Progenitor cell of endocrine pancreas (in vitro differentiated cells): ENCODE measurements at regions not wholly inside any gene's neighbourhood (a gene's known extent, or its start where the extent isn't known, plus 50 kb on each side); places are given as distances from the start of the nearest gene placed in this dataset.

Experiments used
- DNase-seq: peaks from one replicate; pipeline ENCODE4 v3.0.0; 2021; ENCODE audit warnings: low spot score; ENCODE audit not compliant: unreplicated experiment
- H3K27ac Mint-ChIP-seq: 2 replicates; pipeline ENCODE4 v1.8.0; 2021; ENCODE audit warnings: mild to moderate bottlenecking, moderate library complexity, mixed read lengths
- H3K27me3 Mint-ChIP-seq: 2 replicates; pipeline ENCODE4 v1.8.0; 2021; ENCODE audit warnings: mixed read lengths
- H3K36me3 Mint-ChIP-seq: 2 replicates; pipeline ENCODE4 v1.8.0; 2022; ENCODE audit warnings: mixed read lengths; ENCODE audit not compliant: insufficient read depth
- H3K4me1 Mint-ChIP-seq: 2 replicates; pipeline ENCODE4 v1.8.0; 2021; ENCODE audit warnings: low read depth, mixed read lengths
- H3K4me3 Mint-ChIP-seq: 2 replicates; pipeline ENCODE4 v1.8.0; 2021; ENCODE audit warnings: low read depth, mild to moderate bottlenecking, moderate library complexity, mixed read lengths
- H3K9me3 Mint-ChIP-seq: 2 replicates; pipeline ENCODE4 v1.8.0; 2021; ENCODE audit warnings: low read depth, mixed read lengths
- CTCF ChIP-seq: fragments of 200-600 bp; sonication (generic); IDR thresholded peaks from one replicate; pipeline ENCODE4 v1.5.0; 2021; ENCODE audit warnings: antibody characterized with exemption, mild to moderate bottlenecking; ENCODE audit not compliant: unreplicated experiment

GRCh38 chr5:29367176-29367833, 1826.2 kb upstream of the CDH6 start:
- no peak for DNase-seq
- Mint-ChIP-seq H3K4me3 (no peak overlapping the region), H3K27ac (no peak overlapping the region), H3K4me1 (peaks cover 4% of the 10 kb centered on the region), H3K27me3 (no peaks in the 10 kb centered on the region), H3K36me3 (no peaks in the 10 kb centered on the region), H3K9me3 (peaks cover 3% of the 10 kb centered on the region)
- peak; percentile 43 for TF ChIP-seq CTCF

GRCh38 chr5:29351170-29351569, 1842.3 kb upstream of the CDH6 start:
- Mint-ChIP-seq H3K36me3 (no peaks in the 10 kb centered on the region), H3K4me3 (no peak overlapping the region), H3K4me1 (no peaks in the 10 kb centered on the region), H3K27ac (no peak overlapping the region), H3K27me3 (no peaks in the 10 kb centered on the region), H3K9me3 (peaks cover 4% of the 10 kb centered on the region)
- no peak for DNase-seq
- TF ChIP-seq CTCF, result no peak

GRCh38 chr5:29337030-29337429, 1856.5 kb upstream of the CDH6 start:
- Mint-ChIP-seq H3K4me1 (no peaks in the 10 kb centered on the region), H3K27me3 (no peaks in the 10 kb centered on the region), H3K36me3 (no peaks in the 10 kb centered on the region), H3K9me3 (peaks cover 7% of the 10 kb centered on the region), H3K27ac (no peak overlapping the region), H3K4me3 (no peak overlapping the region)
- no peak for DNase-seq
- TF ChIP-seq CTCF, result no peak

- TF ChIP-seq CTCF, result no peak
- Mint-ChIP-seq H3K9me3 (no peaks in the 10 kb centered on the region), H3K36me3 (no peaks in the 10 kb centered on the region), H3K4me3 (no peak overlapping the region), H3K27ac (no peak overlapping the region), H3K4me1 (no peaks in the 10 kb centered on the region), H3K27me3 (no peaks in the 10 kb centered on the region)
- no peak for DNase-seq
Measured at GRCh38 chr5:29321591-29321990, 1871.9 kb upstream of the CDH6 start.

- Mint-ChIP-seq H3K9me3 (peaks cover 3% of the 10 kb centered on the region), H3K27ac (no peak overlapping the region), H3K4me3 (no peak overlapping the region), H3K36me3 (no peaks in the 10 kb centered on the region), H3K27me3 (no peaks in the 10 kb centered on the region), H3K4me1 (peaks cover 4% of the 10 kb centered on the region)
- no peak for DNase-seq
- TF ChIP-seq CTCF, result no peak
Measured at GRCh38 chr5:29309359-29309758, 1884.1 kb upstream of the CDH6 start.
